IMR-90 (cell line): ENCODE measurements at regions not wholly inside any gene's neighbourhood (a gene's known extent, or its start where the extent isn't known, plus 50 kb on each side); places are given as distances from the start of the nearest gene placed in this dataset.

Experiments
- ATAC-seq: fragments of 200-7000 bp; cut with Tn5 transposase; 2 replicates; pipeline ENCODE4 v1.9.1; 2020; ENCODE audit warnings: low read depth, mild to moderate bottlenecking, moderate library complexity
- BruUV-seq: library from RNA; stranded (reverse); fragments of 400-500 nt; replicated peaks from 2 replicates; lab custom pipeline; 2021; lab: Mats Ljungman, UMichigan
- CTCF ChIA-PET: fragments of 300-600 bp; formaldehyde crosslinking; extraction: SDS; loops from one replicate; lab custom pipeline; 2021; ENCODE audit warnings: antibody characterized with exemption; lab: Yijun Ruan, JAX
- POLR2A ChIA-PET: fragments of 300-600 bp; sonication (Branson Sonifier 250); formaldehyde crosslinking; loops from one replicate; lab custom pipeline; 2022; ENCODE audit warnings: antibody characterized with exemption; ENCODE audit not compliant: unreplicated experiment; lab: Charles Lee
- DNase-seq: peaks from one replicate; pipeline ENCODE4 v3.0.0; 2013
- H2AFZ ChIP-seq: replicated peaks from 2 replicates; pipeline ENCODE3; 2013; ENCODE audit warnings: low read length, mild to moderate bottlenecking; ENCODE audit not compliant: poor library complexity
- H2AK5ac ChIP-seq: 2 replicates; pipeline ENCODE4 v1.6.1; 2013; ENCODE audit warnings: low read depth, low read length, inconsistent platforms
- H2AK9ac ChIP-seq: replicated peaks from 2 replicates; pipeline ENCODE3; 2013; ENCODE audit warnings: mild to moderate bottlenecking, low read depth, low read length, moderate library complexity; ENCODE audit not compliant: poor library complexity
- H2BK120ac ChIP-seq: 2 replicates; pipeline ENCODE4 v1.6.1; 2013; ENCODE audit warnings: low read depth, low read length, inconsistent platforms
- H2BK15ac ChIP-seq: 3 replicates; pipeline ENCODE4 v1.6.1; 2013; ENCODE audit warnings: low read depth, low read length, inconsistent platforms
- H2BK20ac ChIP-seq: 2 replicates; pipeline ENCODE4 v1.6.1; 2013; ENCODE audit warnings: low read depth, mild to moderate bottlenecking, inconsistent platforms, low read length, moderate library complexity
- H2BK5ac ChIP-seq: 2 replicates; pipeline ENCODE4 v1.6.1; 2013; ENCODE audit warnings: mild to moderate bottlenecking, low read depth, low read length, inconsistent platforms; ENCODE audit not compliant: poor library complexity, severe bottlenecking
- H3K14ac ChIP-seq: replicated peaks from 2 replicates; pipeline ENCODE4 v1.6.1; 2013; ENCODE audit warnings: low read depth, low read length, inconsistent platforms
- H3K18ac ChIP-seq: 2 replicates; pipeline ENCODE4 v1.6.1; 2013; ENCODE audit warnings: low read depth, low read length, control low read depth
- H3K23ac ChIP-seq: 2 replicates; pipeline ENCODE4 v1.6.1; 2013; ENCODE audit warnings: low read depth, low read length, inconsistent platforms
- H3K27ac ChIP-seq: 2 replicates; pipeline ENCODE4 v1.5.1; 2013; ENCODE audit warnings: mild to moderate bottlenecking, control low read depth, low read length; ENCODE audit not compliant: insufficient read depth
- H3K27me3 ChIP-seq: 2 replicates; pipeline ENCODE4 v1.6.1; 2013; ENCODE audit warnings: low read length; ENCODE audit not compliant: control insufficient read depth, insufficient read depth
- H3K36me3 ChIP-seq: 2 replicates; pipeline ENCODE4 v1.6.1; 2013; ENCODE audit warnings: low read length, mixed read lengths; ENCODE audit not compliant: control insufficient read depth, insufficient read depth
- H3K4ac ChIP-seq: 2 replicates; pipeline ENCODE4 v1.6.1; 2013; ENCODE audit warnings: low read depth, low read length, inconsistent platforms
- H3K4me1 ChIP-seq: 2 replicates; pipeline ENCODE4 v1.6.1; 2013; ENCODE audit warnings: low read length, mixed read lengths; ENCODE audit not compliant: control insufficient read depth, insufficient read depth
- H3K4me2 ChIP-seq: 2 replicates; pipeline ENCODE4 v1.6.1; 2013; ENCODE audit warnings: low read depth, mild to moderate bottlenecking, control low read depth, low read length, moderate library complexity
- H3K4me3 ChIP-seq: 2 replicates; pipeline ENCODE4 v1.5.1; 2013; ENCODE audit warnings: low read depth, mild to moderate bottlenecking, control low read depth, low read length, moderate library complexity; ENCODE audit not compliant: insufficient read depth
- H3K56ac ChIP-seq: 2 replicates; pipeline ENCODE4 v1.6.1; 2013; ENCODE audit warnings: low read length, inconsistent platforms; ENCODE audit not compliant: insufficient read depth; ENCODE audit errors: extremely low read depth
- H3K79me1 ChIP-seq, 2 experiments: 2 replicates each; pipeline ENCODE4 v1.6.1; 2013; ENCODE audit warnings: low read length in 2 of 2, inconsistent platforms in 1 of 2, low read depth in 1 of 2
- H3K9ac ChIP-seq: 2 replicates; pipeline ENCODE4 v1.6.1; 2013; ENCODE audit warnings: low read depth, low read length, control low read depth
- H3K9me1 ChIP-seq: 2 replicates; pipeline ENCODE4 v1.6.1; 2013; ENCODE audit warnings: low read length, inconsistent platforms; ENCODE audit not compliant: insufficient read depth
- H3K9me3 ChIP-seq: 2 replicates; pipeline ENCODE4 v1.6.1; 2013; ENCODE audit warnings: low read length; ENCODE audit not compliant: control insufficient read depth, insufficient read depth
- H4K20me1 ChIP-seq: 2 replicates; pipeline ENCODE4 v1.6.1; 2013; ENCODE audit warnings: low read length, inconsistent platforms; ENCODE audit not compliant: insufficient read depth
- H4K5ac ChIP-seq: 2 replicates; pipeline ENCODE4 v1.6.1; 2013; ENCODE audit warnings: mild to moderate bottlenecking, low read depth, low read length, control low read depth
- H4K8ac ChIP-seq, 2 experiments: 2 replicates each; pipeline ENCODE4 v1.6.1; 2013; ENCODE audit warnings: low read depth in 2 of 2, low read length in 2 of 2, control low read depth in 1 of 2, inconsistent platforms in 1 of 2
- H4K91ac ChIP-seq: 2 replicates; pipeline ENCODE4 v1.6.1; 2013; ENCODE audit warnings: low read depth, low read length, inconsistent platforms; ENCODE audit not compliant: insufficient read depth
- BHLHE40 ChIP-seq: fragments of 150-350 bp; IDR thresholded peaks from 2 replicates; pipeline ENCODE4 v1.6.1; 2016; ENCODE audit warnings: mild to moderate bottlenecking, low read depth, low read length
- CEBPB ChIP-seq: IDR thresholded peaks from 2 replicates; pipeline ENCODE4 v1.6.1; 2012; ENCODE audit warnings: low read depth, low read length, improper control_type of control experiment
- ELK1 ChIP-seq: fragments of 150-350 bp; IDR thresholded peaks from 2 replicates; pipeline ENCODE4 v1.6.1; 2016; ENCODE audit warnings: low read depth, mild to moderate bottlenecking, low read length, moderate library complexity, borderline replicate concordance
- MAFK ChIP-seq: IDR thresholded peaks from 2 replicates; pipeline ENCODE4 v1.6.1; 2012; ENCODE audit warnings: low read depth, low read length, improper control_type of control experiment
- MAZ ChIP-seq: IDR thresholded peaks from 2 replicates; pipeline ENCODE4 v1.6.1; 2012; ENCODE audit warnings: low read depth, mild to moderate bottlenecking, low read length, improper control_type of control experiment, moderate library complexity, borderline replicate concordance
- MXI1 ChIP-seq: IDR thresholded peaks from 2 replicates; pipeline ENCODE4 v1.6.1; 2012; ENCODE audit warnings: low read depth, mild to moderate bottlenecking, low read length, moderate library complexity, borderline replicate concordance
- NFE2L2 ChIP-seq: fragments of 150-350 bp; IDR thresholded peaks from 2 replicates; pipeline ENCODE4 v1.6.1; 2016; ENCODE audit warnings: low read depth, mild to moderate bottlenecking, low read length
- RAD21 ChIP-seq: IDR thresholded peaks from 2 replicates; pipeline ENCODE4 v1.6.1; 2012; ENCODE audit warnings: low read length, improper control_type of control experiment
- RCOR1 ChIP-seq: IDR thresholded peaks from 2 replicates; pipeline ENCODE4 v1.6.1; 2012; ENCODE audit warnings: mild to moderate bottlenecking, low read length, improper control_type of control experiment; ENCODE audit not compliant: insufficient replicate concordance
- RFX5 ChIP-seq: IDR thresholded peaks from 2 replicates; pipeline ENCODE4 v1.8.0; 2012; ENCODE audit warnings: low read depth, mild to moderate bottlenecking, low read length, moderate library complexity
- USF2 ChIP-seq: fragments of 150-350 bp; IDR thresholded peaks from 2 replicates; pipeline ENCODE4 v1.6.1; 2017; ENCODE audit warnings: mild to moderate bottlenecking, antibody characterized with exemption, low read length, low read depth
- WGBS, 2 experiments: methylation state at CpG; one replicate each; pipeline versions ENCODE4 v1.1.5 to v1.1.7; 2013; ENCODE audit warnings: missing lambda C conversion rate in 2 of 2; ENCODE audit not compliant: insufficient read length in 1 of 2; ENCODE audit errors: extremely low coverage in 2 of 2; 5-methylcytosine and 5-hydroxymethylcytosine counted together
- dilution Hi-C: fragments of 300-500 bp; cut with HindIII; formaldehyde crosslinking; loops from one replicate; pipeline ENCODE4 v1.14.3; 2018; ENCODE audit warnings: low sequenced_read_pairs; ENCODE audit not compliant: unreplicated experiment
- in situ Hi-C: fragments of 300-500 bp; cut with MboI; formaldehyde crosslinking; loops from 3 replicates; pipeline ENCODE4 v1.14.3; 2019; ENCODE audit warnings: low sequenced_read_pairs, inconsistent platforms, mixed read lengths
- intact Hi-C: fragments of 100-400 bp; cut with micrococcal nuclease; formaldehyde crosslinking; loops from 2 replicates; pipeline ENCODE4 v1.10.0; 2022

- in situ Hi-C loops (no loop called here), dilution Hi-C loops (no loop called here), intact Hi-C loops (no loop called here)
- Histone ChIP-seq H4K91ac (no peak overlapping the region), H3K9me1 (no peaks in the 10 kb centered on the region), H2BK120ac (no peak overlapping the region), H4K20me1 (no peaks in the 10 kb centered on the region), H3K4ac (no peak overlapping the region), H3K27me3 (no peaks in the 10 kb centered on the region), H3K18ac (no peak overlapping the region), H2BK20ac (no peak overlapping the region), H3K9me3 (no peaks in the 10 kb centered on the region; the same call in 1 of the 2 replicates), H2AK9ac (no peak overlapping the region), H3K36me3 (no peaks in the 10 kb centered on the region), H4K8ac (no peak overlapping the region), H2AFZ (no peak overlapping the region), H2BK15ac (no peak overlapping the region), H3K56ac (no peak overlapping the region), H3K4me3 (no peak overlapping the region), H3K9ac (no peak overlapping the region), H3K14ac (no peak overlapping the region), H3K23ac (no peak overlapping the region), H2BK5ac (no peak overlapping the region), H3K4me1 (no peaks in the 10 kb centered on the region), H3K27ac (no peak overlapping the region), H2AK5ac (no peak overlapping the region), H4K5ac (no peak overlapping the region), H3K4me2 (no peak overlapping the region), H3K79me1 (no peaks in the 10 kb centered on the region)
- ATAC-seq (no peak), DNase-seq (no peak)
- TF ChIP-seq NFE2L2, result no peak
- TF ChIP-seq MAZ, result no peak
- TF ChIP-seq USF2, result no peak
- no peak for TF ChIP-seq BHLHE40
- TF ChIP-seq RCOR1, result no peak
- no peak for TF ChIP-seq ELK1
- TF ChIP-seq MXI1, result no peak
- no peak for TF ChIP-seq RAD21
- TF ChIP-seq MAFK, result no peak
- TF ChIP-seq CEBPB, result no peak
- TF ChIP-seq RFX5, result no peak
- POLR2A ChIA-PET, result no interaction called here
- BruUV-seq, result no TSS peak
- CTCF ChIA-PET, result no interaction called here
- 40% methylated on average over 1 of the region's 1 CpG; no CpG with 5 or more reads in 1 of the 2 experiments for WGBS, 2 experiments
Observed at GRCh38 chr7:32241636-32242035, 171.4 kb upstream of the PDE1C start.
